Colonic mucosa (tissue), 4 donors: ENCODE measurements at regions not wholly inside any gene's neighbourhood (a gene's known extent, or its start where the extent isn't known, plus 50 kb on each side); places are given as distances from the start of the nearest gene placed in this dataset.

Experiments
- DNase-seq: peaks from one replicate; pipeline ENCODE4 v3.0.0-alpha.2; 2020
- H3K27ac ChIP-seq: fragments of 200-600 bp; one replicate; pipeline ENCODE4 v1.8.0; 2021
- H3K27me3 ChIP-seq: fragments of 200-600 bp; one replicate; pipeline ENCODE4 v1.8.0; 2021
- H3K36me3 ChIP-seq: fragments of 200-600 bp; one replicate; pipeline ENCODE4 v1.8.0; 2021
- H3K4me1 ChIP-seq: fragments of 200-600 bp; one replicate; pipeline ENCODE4 v1.8.0; 2021; ENCODE audit warnings: mild to moderate bottlenecking
- H3K4me3 ChIP-seq: fragments of 200-600 bp; one replicate; pipeline ENCODE4 v1.8.0; 2021
- H3K9ac ChIP-seq, 2 donors: one replicate each; pipeline ENCODE4 v1.7.0; 2013; ENCODE audit warnings: control low read depth in 2 of 2, low read depth in 2 of 2, low read length in 2 of 2
- H3K9me3 ChIP-seq: fragments of 200-600 bp; one replicate; pipeline ENCODE4 v1.8.0; 2021
- CTCF ChIP-seq: fragments of 200-600 bp; IDR thresholded peaks from one replicate; pipeline ENCODE4 v1.8.0; 2022; ENCODE audit warnings: antibody characterized with exemption, mild to moderate bottlenecking
- intact Hi-C: fragments of 100-400 bp; cut with DNase I; formaldehyde crosslinking; loops from one replicate; pipeline ENCODE4 v1.14.1; 2022
- donor health status: healthy.
- donor health status: DM: no; HTN: no; CAD: no.
- donor health status: DM: no; HTN: no; CAD: no.

- Histone ChIP-seq H3K4me1 (no peaks in the 10 kb centered on the region), H3K27me3 (no peaks in the 10 kb centered on the region), H3K9me3 (no peaks in the 10 kb centered on the region), H3K27ac (peak overlapping the region; percentile 52), H3K9ac (no peak overlapping the region), H3K4me3 (no peak overlapping the region), H3K36me3 (no peaks in the 10 kb centered on the region)
- DNase-seq: peak; percentile 73
- intact Hi-C loops: no loop called here
- TF ChIP-seq CTCF: no peak
These were observed 159.2 kb upstream of the FOXP2 start for GRCh38 chr7:114255404-114255841.

GRCh38 chr7:114243646-114244045, 171.0 kb upstream of the FOXP2 start:
- no peaks in the 10 kb centered on the region for H3K9me3 ChIP-seq
- no peak overlapping the region for H3K27ac ChIP-seq
- TF ChIP-seq CTCF: no peak
- no peaks in the 10 kb centered on the region for H3K4me1 ChIP-seq
- no peak overlapping the region for H3K9ac ChIP-seq
- H3K27me3 ChIP-seq: no peaks in the 10 kb centered on the region
- no peak overlapping the region for H3K4me3 ChIP-seq
- no peaks in the 10 kb centered on the region for H3K36me3 ChIP-seq
- DNase-seq: no peak
- intact Hi-C loops: no loop called here

GRCh38 chr7:114242992-114243507, 171.6 kb upstream of the FOXP2 start:
- intact Hi-C loops: no loop called here
- TF ChIP-seq CTCF: no peak
- H3K4me3 ChIP-seq: no peak overlapping the region

GRCh38 chr7:114229246-114229645, 185.4 kb upstream of the FOXP2 start:
- Histone ChIP-seq H3K9me3 (no peaks in the 10 kb centered on the region), H3K27ac (no peak overlapping the region), H3K4me3 (no peak overlapping the region), H3K4me1 (no peaks in the 10 kb centered on the region), H3K36me3 (no peaks in the 10 kb centered on the region), H3K9ac (no peak overlapping the region), H3K27me3 (no peaks in the 10 kb centered on the region)
- no peak for TF ChIP-seq CTCF
- intact Hi-C loops: no loop called here
- no peak for DNase-seq

More at GRCh38 chr7:114242992-114243507, 171.6 kb upstream of the FOXP2 start:
- Histone ChIP-seq H3K9ac (no peak overlapping the region), H3K27me3 (no peaks in the 10 kb centered on the region), H3K27ac (no peak overlapping the region), H3K36me3 (no peaks in the 10 kb centered on the region), H3K9me3 (no peaks in the 10 kb centered on the region), H3K4me1 (no peaks in the 10 kb centered on the region)
- no peak for DNase-seq

GRCh38 chr7:114225784-114226183, 188.8 kb upstream of the FOXP2 start:
- no peaks in the 10 kb centered on the region for H3K9me3 ChIP-seq
- no peak for TF ChIP-seq CTCF
- no peaks in the 10 kb centered on the region for H3K36me3 ChIP-seq
- H3K4me3 ChIP-seq: no peak overlapping the region
- H3K4me1 ChIP-seq: no peaks in the 10 kb centered on the region
- H3K27ac ChIP-seq: no peak overlapping the region
- H3K27me3 ChIP-seq: no peaks in the 10 kb centered on the region
- DNase-seq: no peak
- no peak overlapping the region for H3K9ac ChIP-seq
- intact Hi-C loops: no loop called here

- Histone ChIP-seq H3K27me3 (no peaks in the 10 kb centered on the region), H3K9ac (no peak overlapping the region), H3K27ac (no peak overlapping the region), H3K4me1 (no peaks in the 10 kb centered on the region), H3K36me3 (no peaks in the 10 kb centered on the region), H3K4me3 (no peak overlapping the region), H3K9me3 (no peaks in the 10 kb centered on the region)
- DNase-seq: no peak
- TF ChIP-seq CTCF: no peak
- intact Hi-C loops: no loop called here
These were observed 196.3 kb upstream of the FOXP2 start for GRCh38 chr7:114218283-114218682.
